Psoas muscle (tissue), 6 donors: ENCODE measurements at regions not wholly inside any gene's neighbourhood (a gene's known extent, or its start where the extent isn't known, plus 50 kb on each side); places are given as distances from the start of the nearest gene placed in this dataset.

Source experiments
- ATAC-seq, 4 donors: fragments of 200-7000 bp; cut with Tn5 transposase; one replicate each; pipeline ENCODE4 v1.9.1; 2020; ENCODE audit warnings: moderate library complexity in 3 of 4, mild to moderate bottlenecking in 2 of 4
- DNase-seq, 2 donors: peaks; one replicate each; pipeline ENCODE4 v3.0.0-alpha.2; 2020
- H3K27ac ChIP-seq: fragments of 200-600 bp; one replicate; pipeline ENCODE4 v1.8.0; 2022
- H3K27me3 ChIP-seq, 3 donors: fragments of 200-600 bp in 1 of 3; one replicate each; pipeline versions ENCODE4 v1.6.1 to v1.8.0; 2013 to 2022; ENCODE audit warnings: low read length in 2 of 3, mild to moderate bottlenecking in 2 of 3, moderate library complexity in 1 of 3; ENCODE audit not compliant: insufficient read depth in 3 of 3
- H3K36me3 ChIP-seq, 2 donors: fragments of 200-600 bp in 1 of 2; one replicate each; pipeline versions ENCODE4 v1.6.1 to v1.8.0; 2013 to 2022; ENCODE audit warnings: low read depth in 1 of 2, mild to moderate bottlenecking in 1 of 2, moderate library complexity in 1 of 2; ENCODE audit not compliant: insufficient read depth in 1 of 2
- H3K4me1 ChIP-seq: fragments of 200-600 bp; one replicate; pipeline ENCODE4 v1.8.0; 2022
- H3K4me3 ChIP-seq: fragments of 200-600 bp; one replicate; pipeline ENCODE4 v1.8.0; 2022; ENCODE audit warnings: mild to moderate bottlenecking
- H3K9me3 ChIP-seq: fragments of 200-600 bp; one replicate; pipeline ENCODE4 v1.8.0; 2022
- intact Hi-C, 2 donors: fragments of 100-400 bp; cut with DNase I; formaldehyde crosslinking; loops; one replicate each; pipeline versions ENCODE4 v1.11.0 to v1.14.2; 2022
- TF ChIP-seq, protein P1 (sequence below): fragments of 200-600 bp; IDR thresholded peaks from one replicate; pipeline ENCODE4 v1.8.0; 2022; ENCODE audit warnings: antibody characterized with exemption
- donor health status: healthy with polysubstance abuse.
- donor health status: DM: no; HTN: no; CAD: no; lungs with moderate emphysema.
- donor health status: healthy.
- donor health status: DM: yes; HTN: yes; CAD: no.
- donor health status: DM: no; HTN: no; CAD: no.
- donor health status: DM: yes; HTN: yes; CAD: no.

DNA sequence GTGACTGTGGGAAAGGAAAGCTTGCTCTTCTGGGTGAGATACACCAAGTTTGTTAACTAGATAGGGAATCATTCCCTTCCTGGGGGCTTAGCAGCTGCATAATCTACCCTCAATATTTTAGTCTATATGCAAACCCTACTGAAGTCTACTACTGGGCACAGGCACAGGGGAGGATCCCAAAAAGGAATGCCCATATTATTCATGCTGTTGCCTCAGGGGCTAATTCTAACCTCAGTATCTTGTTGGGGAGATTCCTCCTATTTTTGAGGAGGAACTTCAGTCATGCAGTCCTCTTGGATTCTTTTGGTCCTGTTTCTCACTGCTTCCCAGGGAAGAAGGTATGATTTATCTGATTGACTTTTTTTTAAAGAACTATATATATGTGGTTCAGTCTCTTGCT is 58.9 kb upstream of the ANKS1B start:
- no peaks in the 10 kb centered on the region for H3K4me1 ChIP-seq
- H3K9me3 ChIP-seq = no peaks in the 10 kb centered on the region
- no peak overlapping the region for H3K27ac ChIP-seq
- H3K4me3 ChIP-seq = no peak overlapping the region
- intact Hi-C loops = no loop called here
- peaks cover 0 to 59% of the 10 kb centered on the region in 2 donors for H3K36me3 ChIP-seq
- TF ChIP-seq, protein P1, sequence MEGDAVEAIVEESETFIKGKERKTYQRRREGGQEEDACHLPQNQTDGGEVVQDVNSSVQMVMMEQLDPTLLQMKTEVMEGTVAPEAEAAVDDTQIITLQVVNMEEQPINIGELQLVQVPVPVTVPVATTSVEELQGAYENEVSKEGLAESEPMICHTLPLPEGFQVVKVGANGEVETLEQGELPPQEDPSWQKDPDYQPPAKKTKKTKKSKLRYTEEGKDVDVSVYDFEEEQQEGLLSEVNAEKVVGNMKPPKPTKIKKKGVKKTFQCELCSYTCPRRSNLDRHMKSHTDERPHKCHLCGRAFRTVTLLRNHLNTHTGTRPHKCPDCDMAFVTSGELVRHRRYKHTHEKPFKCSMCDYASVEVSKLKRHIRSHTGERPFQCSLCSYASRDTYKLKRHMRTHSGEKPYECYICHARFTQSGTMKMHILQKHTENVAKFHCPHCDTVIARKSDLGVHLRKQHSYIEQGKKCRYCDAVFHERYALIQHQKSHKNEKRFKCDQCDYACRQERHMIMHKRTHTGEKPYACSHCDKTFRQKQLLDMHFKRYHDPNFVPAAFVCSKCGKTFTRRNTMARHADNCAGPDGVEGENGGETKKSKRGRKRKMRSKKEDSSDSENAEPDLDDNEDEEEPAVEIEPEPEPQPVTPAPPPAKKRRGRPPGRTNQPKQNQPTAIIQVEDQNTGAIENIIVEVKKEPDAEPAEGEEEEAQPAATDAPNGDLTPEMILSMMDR = no peak
- ATAC-seq (no peak), DNase-seq (no peak)
- H3K27me3 ChIP-seq = no peaks in the 10 kb centered on the region
